ENCODE measurements at regions not wholly inside any gene's neighbourhood (a gene's known extent, or its start where the extent isn't known, plus 50 kb on each side); places are given as distances from the start of the nearest gene placed in this dataset.

- H3K4me2 ChIP-seq (ENCODE audit: low read length) = no peak overlapping the region
- H3K9me2 ChIP-seq (ENCODE audit: insufficient read depth, low read length) = no peaks in the 10 kb centered on the region
- H3K27ac ChIP-seq (ENCODE audit: low read length) = peak overlapping the region; percentile 83
- no peaks in the 10 kb centered on the region for H3K27me3 ChIP-seq (ENCODE audit: insufficient read depth, low read depth, low read length)
- TF ChIP-seq TAF1 (IDR thresholded peaks at IDR 0.05; ENCODE audit: low read depth) = no peak
- TF ChIP-seq REST (IDR thresholded peaks at IDR 0.05; ENCODE audit: borderline replicate concordance) = peak; percentile 77
- TF ChIP-seq EZH2 (IDR thresholded peaks at IDR 0.05; ENCODE audit: borderline replicate concordance, insufficient read depth, low read length, poor library complexity, severe bottlenecking) = no peak
- peak; percentile 52 for TF ChIP-seq POLR2AphosphoS5 (IDR thresholded peaks at IDR 0.05)
- TF ChIP-seq, protein P1, sequence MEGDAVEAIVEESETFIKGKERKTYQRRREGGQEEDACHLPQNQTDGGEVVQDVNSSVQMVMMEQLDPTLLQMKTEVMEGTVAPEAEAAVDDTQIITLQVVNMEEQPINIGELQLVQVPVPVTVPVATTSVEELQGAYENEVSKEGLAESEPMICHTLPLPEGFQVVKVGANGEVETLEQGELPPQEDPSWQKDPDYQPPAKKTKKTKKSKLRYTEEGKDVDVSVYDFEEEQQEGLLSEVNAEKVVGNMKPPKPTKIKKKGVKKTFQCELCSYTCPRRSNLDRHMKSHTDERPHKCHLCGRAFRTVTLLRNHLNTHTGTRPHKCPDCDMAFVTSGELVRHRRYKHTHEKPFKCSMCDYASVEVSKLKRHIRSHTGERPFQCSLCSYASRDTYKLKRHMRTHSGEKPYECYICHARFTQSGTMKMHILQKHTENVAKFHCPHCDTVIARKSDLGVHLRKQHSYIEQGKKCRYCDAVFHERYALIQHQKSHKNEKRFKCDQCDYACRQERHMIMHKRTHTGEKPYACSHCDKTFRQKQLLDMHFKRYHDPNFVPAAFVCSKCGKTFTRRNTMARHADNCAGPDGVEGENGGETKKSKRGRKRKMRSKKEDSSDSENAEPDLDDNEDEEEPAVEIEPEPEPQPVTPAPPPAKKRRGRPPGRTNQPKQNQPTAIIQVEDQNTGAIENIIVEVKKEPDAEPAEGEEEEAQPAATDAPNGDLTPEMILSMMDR (IDR thresholded peaks at IDR 0.05; ENCODE audit: poor library complexity, severe bottlenecking) = no peak
- TF ChIP-seq MXI1 (conservative IDR thresholded peaks at IDR 0.05; ENCODE audit: poor library complexity, severe bottlenecking) = no peak
- no peak for TF ChIP-seq SMC3 (conservative IDR thresholded peaks at IDR 0.05; ENCODE audit: poor library complexity)
- peak; percentile 70 for TF ChIP-seq EP300 (conservative IDR thresholded peaks at IDR 0.05; ENCODE audit: poor library complexity, severe bottlenecking)
- peak; percentile 18 for TF ChIP-seq RAD21 (conservative IDR thresholded peaks at IDR 0.05)
- H3F3A ChIP-seq (ENCODE audit: insufficient read depth, low read length, poor library complexity, severe bottlenecking) = no peaks in the 10 kb centered on the region
- H3K9ac ChIP-seq (ENCODE audit: low read length) = peak overlapping the region; percentile 38
- H3K9me3 ChIP-seq (ENCODE audit: low read length) = no peaks in the 10 kb centered on the region
- H3K36me3 ChIP-seq (ENCODE audit: insufficient read depth, low read length) = no peaks in the 10 kb centered on the region
- H3K4me3 ChIP-seq (ENCODE audit: low read length) = peak overlapping the region; percentile 35
- H4K20me1 ChIP-seq (ENCODE audit: insufficient read depth) = no peaks in the 10 kb centered on the region
- peak overlapping the region; percentile 43 for H2AFZ ChIP-seq (ENCODE audit: low read depth, low read length)
- H3K79me2 ChIP-seq (replicated peaks; ENCODE audit: insufficient read depth, low read length) = no peaks in the 10 kb centered on the region
These were observed 98.2 kb upstream of the DHX40 start for GRCh38 chr17:59466946-59467801.

GRCh38 chr17:59469786-59470485 lies 95.5 kb upstream of the DHX40 start:
- H3K9me2 ChIP-seq (ENCODE audit: insufficient read depth, low read length) = no peaks in the 10 kb centered on the region
- no peak overlapping the region for H3K4me3 ChIP-seq (ENCODE audit: low read length)
- no peak overlapping the region for H2AFZ ChIP-seq (ENCODE audit: low read depth, low read length)
- no peaks in the 10 kb centered on the region for H3K27me3 ChIP-seq (ENCODE audit: insufficient read depth, low read depth, low read length)
- H3K4me2 ChIP-seq (ENCODE audit: low read length) = no peak overlapping the region
- TF ChIP-seq EP300 (conservative IDR thresholded peaks at IDR 0.05; ENCODE audit: poor library complexity, severe bottlenecking) (no peak), MXI1 (conservative IDR thresholded peaks at IDR 0.05; ENCODE audit: poor library complexity, severe bottlenecking) (no peak), RAD21 (conservative IDR thresholded peaks at IDR 0.05) (no peak), POLR2AphosphoS5 (IDR thresholded peaks at IDR 0.05) (no peak), TAF1 (IDR thresholded peaks at IDR 0.05; ENCODE audit: low read depth) (no peak), EZH2 (IDR thresholded peaks at IDR 0.05; ENCODE audit: borderline replicate concordance, insufficient read depth, low read length, poor library complexity, severe bottlenecking) (no peak), SMC3 (conservative IDR thresholded peaks at IDR 0.05; ENCODE audit: poor library complexity) (no peak), REST (IDR thresholded peaks at IDR 0.05; ENCODE audit: borderline replicate concordance) (no peak)
- TF ChIP-seq, protein P1 (IDR thresholded peaks at IDR 0.05; ENCODE audit: poor library complexity, severe bottlenecking) = no peak
- no peak overlapping the region for H3K9ac ChIP-seq (ENCODE audit: low read length)
- H3K27ac ChIP-seq (ENCODE audit: low read length) = no peak overlapping the region
- no peaks in the 10 kb centered on the region for H3K9me3 ChIP-seq (ENCODE audit: low read length)
- H3K79me2 ChIP-seq (replicated peaks; ENCODE audit: insufficient read depth, low read length) = no peaks in the 10 kb centered on the region
- H3K36me3 ChIP-seq (ENCODE audit: insufficient read depth, low read length) = no peaks in the 10 kb centered on the region
- H3F3A ChIP-seq (ENCODE audit: insufficient read depth, low read length, poor library complexity, severe bottlenecking) = no peaks in the 10 kb centered on the region
- no peaks in the 10 kb centered on the region for H4K20me1 ChIP-seq (ENCODE audit: insufficient read depth)

All from neural cell (in vitro differentiated cells).